Fibroblast of mammary gland (primary cell): ENCODE measurements at regions not wholly inside any gene's neighbourhood (a gene's known extent, or its start where the extent isn't known, plus 50 kb on each side); places are given as distances from the start of the nearest gene placed in this dataset.

Experiments
- DNase-seq: peaks from one replicate; pipeline ENCODE4 v3.0.0-alpha.2; 2010; ENCODE audit warnings: low read depth
- H3K4me3 ChIP-seq: 2 replicates; pipeline ENCODE4 v1.5.1; 2011; ENCODE audit warnings: low read depth, mild to moderate bottlenecking, low read length, moderate library complexity; ENCODE audit not compliant: control insufficient read depth
- CTCF ChIP-seq: conservative IDR thresholded peaks from 2 replicates; pipeline ENCODE4 v1.5.1; 2011; ENCODE audit warnings: low read depth, low read length, inconsistent platforms; ENCODE audit not compliant: control insufficient read depth, insufficient read depth

- no peak for DNase-seq
- H3K4me3 ChIP-seq = no peak overlapping the region
- TF ChIP-seq CTCF = no peak
Observed at GRCh38 chr10:129385600-129385999, 81.4 kb upstream of the MGMT start.

GRCh38 chr10:129386415-129387257 lies 80.4 kb upstream of the MGMT start:
- no peak for TF ChIP-seq CTCF
- DNase-seq = no peak
- no peak overlapping the region for H3K4me3 ChIP-seq

- TF ChIP-seq CTCF = no peak
Observed at GRCh38 chr10:129387258-129387525, 79.8 kb upstream of the MGMT start.

GRCh38 chr10:129388435-129388834 lies 78.6 kb upstream of the MGMT start:
- no peak overlapping the region for H3K4me3 ChIP-seq
- no peak for TF ChIP-seq CTCF
- no peak for DNase-seq

More at GRCh38 chr10:129387258-129387525, 79.8 kb upstream of the MGMT start:
- no peak for DNase-seq
- no peak overlapping the region for H3K4me3 ChIP-seq

- H3K4me3 ChIP-seq = no peak overlapping the region
- no peak for TF ChIP-seq CTCF
- DNase-seq = no peak
Observed at GRCh38 chr10:129389194-129389593, 77.8 kb upstream of the MGMT start.

GRCh38 chr10:129390147-129390546 lies 76.9 kb upstream of the MGMT start:
- DNase-seq = no peak
- H3K4me3 ChIP-seq = no peak overlapping the region
- no peak for TF ChIP-seq CTCF
